HepG2 (cell line): ENCODE measurements at regions not wholly inside any gene's neighbourhood (a gene's known extent, or its start where the extent isn't known, plus 50 kb on each side); places are given as distances from the start of the nearest gene placed in this dataset.

ENCODE experiments used
- ATAC-seq: fragments of 200-7000 bp; cut with Tn5 transposase; 3 replicates; pipeline ENCODE4 v1.9.1; 2020; ENCODE audit warnings: mild to moderate bottlenecking, moderate library complexity
- BruUV-seq: library from RNA; stranded (reverse); fragments of 400-500 nt; replicated peaks from 2 replicates; lab custom pipeline; 2021; lab: Mats Ljungman, UMichigan
- CTCF ChIA-PET: fragments of 300-600 bp; formaldehyde crosslinking; extraction: SDS; loops from one replicate; lab custom pipeline; 2021; ENCODE audit warnings: low total read pairs, inconsistent platforms, low intra/inter-chr PET ratio; lab: Yijun Ruan, JAX
- POLR2A ChIA-PET: fragments of 350-600 bp; sonication (Branson Sonifier 250); formaldehyde crosslinking; loops from one replicate; lab custom pipeline; 2020; ENCODE audit warnings: antibody characterized with exemption, inconsistent platforms; lab: Yijun Ruan, JAX
- DNase-seq: peaks from one replicate; pipeline ENCODE4 v3.0.0-alpha.2; 2015; ENCODE audit warnings: low spot score
- FAIRE-seq: peaks from 3 replicates; lab custom pipeline; 2011; peaks lifted over from hg19 to GRCh38; lab: Jason Lieb, UNC
- H2AFZ ChIP-seq: one replicate; pipeline ENCODE4 v1.6.1; 2011; ENCODE audit warnings: low read length, inconsistent platforms
- H3K27ac ChIP-seq: fragments of 300-600 bp; 3 replicates; pipeline ENCODE4 v1.8.0; 2011; ENCODE audit warnings: mixed run types, mild to moderate bottlenecking, mixed read lengths, low read length, inconsistent platforms; ENCODE audit not compliant: insufficient read depth; ENCODE audit errors: extremely low read length
- H3K27me3 ChIP-seq, 2 experiments: fragments of 200-600 bp in 1 of 2; 2 replicates in 1 of 2; 3 replicates in 1 of 2; pipeline versions ENCODE4 v1.6.0 to v1.8.0; 2011; ENCODE audit warnings: low read length in 2 of 2, mild to moderate bottlenecking in 2 of 2, moderate library complexity in 2 of 2, inconsistent platforms in 1 of 2; ENCODE audit not compliant: insufficient read depth in 2 of 2, control insufficient read depth in 1 of 2
- H3K36me3 ChIP-seq, 2 experiments: fragments of 200-600 bp in 1 of 2; replicated peaks in 1 of 2; 2 replicates in 1 of 2; 3 replicates in 1 of 2; pipeline versions ENCODE4 v1.5.1 to v1.8.0; 2011; ENCODE audit warnings: low read length in 2 of 2, inconsistent platforms in 1 of 2; ENCODE audit not compliant: insufficient read depth in 2 of 2, control insufficient read depth in 1 of 2
- H3K4me1 ChIP-seq: 2 replicates; pipeline ENCODE4 v1.5.1; 2012; ENCODE audit warnings: low read length, inconsistent platforms; ENCODE audit not compliant: insufficient read depth
- H3K4me2 ChIP-seq: 2 replicates; pipeline ENCODE4 v1.6.0; 2011; ENCODE audit warnings: low read depth, low read length, inconsistent platforms
- H3K4me3 ChIP-seq, 3 experiments: fragments of 200-600 bp in 1 of 3; sonication (generic), shearing (Covaris generic) in 1 of 3; replicated peaks in 1 of 3; 2 replicates each; pipeline ENCODE4 v1.5.1; 2011 to 2016; ENCODE audit warnings: low read length in 3 of 3, inconsistent platforms in 2 of 3, low read depth in 2 of 3, mild to moderate bottlenecking in 2 of 3, control low read depth in 1 of 3, mixed read lengths in 1 of 3; ENCODE audit not compliant: insufficient read depth in 1 of 3
- H3K79me2 ChIP-seq: one replicate; pipeline ENCODE4 v1.6.1; 2011; ENCODE audit warnings: low read length, inconsistent platforms; ENCODE audit not compliant: insufficient read depth
- H3K9ac ChIP-seq: 2 replicates; pipeline ENCODE4 v1.6.0; 2011; ENCODE audit warnings: mild to moderate bottlenecking, low read depth, low read length, inconsistent platforms; ENCODE audit not compliant: insufficient read depth
- H3K9me3 ChIP-seq: 2 replicates; pipeline ENCODE4 v1.5.1; 2012; ENCODE audit warnings: mild to moderate bottlenecking, low read length
- H4K20me1 ChIP-seq: 2 replicates; pipeline ENCODE4 v1.6.0; 2011; ENCODE audit warnings: inconsistent platforms, mild to moderate bottlenecking, low read length, moderate library complexity; ENCODE audit not compliant: insufficient read depth
- ARHGAP35 ChIP-seq: sonication (generic); formaldehyde crosslinking; IDR thresholded peaks from 2 replicates; pipeline ENCODE4 v1.9.0; 2022; ENCODE audit warnings: mild to moderate bottlenecking, inconsistent platforms, moderate library complexity, missing genetic modification reagents, borderline replicate concordance
- FOXJ3 ChIP-seq: sonication (generic); formaldehyde crosslinking; IDR thresholded peaks from 2 replicates; pipeline ENCODE4 v1.4.0; 2020; ENCODE audit warnings: missing genetic modification reagents, mild to moderate bottlenecking, borderline replicate concordance
- MED1 ChIP-seq: sonication (generic); formaldehyde crosslinking; IDR thresholded peaks from 2 replicates; pipeline ENCODE4 v1.4.0; 2020; ENCODE audit warnings: missing genetic modification reagents
- MEF2D ChIP-seq: sonication (generic); formaldehyde crosslinking; IDR thresholded peaks from 2 replicates; pipeline ENCODE4 v1.5.1; 2020; ENCODE audit warnings: mild to moderate bottlenecking, missing genetic modification reagents
- REPIN1 ChIP-seq: sonication (generic); formaldehyde crosslinking; IDR thresholded peaks from 2 replicates; pipeline ENCODE4 v1.8.0; 2022; ENCODE audit warnings: missing genetic modification reagents, low read depth, mild to moderate bottlenecking, borderline replicate concordance
- TBP ChIP-seq: sonication (generic); formaldehyde crosslinking; IDR thresholded peaks from 2 replicates; pipeline ENCODE4 v1.5.0; 2020; ENCODE audit warnings: missing genetic modification reagents
- WGBS: methylation state at CpG from one replicate; pipeline ENCODE4 v1.1.6; 2017; ENCODE audit warnings: low lambda C conversion rate; 5-methylcytosine and 5-hydroxymethylcytosine counted together
- in situ Hi-C: cut with HindIII; loops from 2 replicates; pipeline ENCODE4 v1.10.0; 2017; ENCODE audit warnings: low pct_unique_long_range_greater_than_20kb; ENCODE audit not compliant: extremely low pct_ligation_motif_present
- intact Hi-C: fragments of 100-400 bp; cut with micrococcal nuclease; formaldehyde crosslinking; loops from one replicate; pipeline ENCODE4 v1.10.0; 2022; ENCODE audit not compliant: unreplicated experiment
- TF ChIP-seq, protein P1 (sequence below): sonication (generic); formaldehyde crosslinking; IDR thresholded peaks from 2 replicates; pipeline ENCODE4 v1.8.0; 2022; ENCODE audit warnings: missing genetic modification reagents, mild to moderate bottlenecking, borderline replicate concordance

- Histone ChIP-seq H3K27me3 (no peaks in the 10 kb centered on the region), H3K9ac (no peak overlapping the region), H3K4me1 (no peaks in the 10 kb centered on the region), H3K36me3 (no peaks in the 10 kb centered on the region), H3K4me2 (no peak overlapping the region), H2AFZ (no peak overlapping the region), H3K9me3 (no peaks in the 10 kb centered on the region; the same call in 1 of the 2 replicates), H3K4me3 (no peak overlapping the region), H4K20me1 (no peaks in the 10 kb centered on the region), H3K27ac (no peak overlapping the region), H3K79me2 (no peaks in the 10 kb centered on the region)
- ATAC-seq (no peak), FAIRE-seq (no peak), DNase-seq (no peak)
- intact Hi-C loops (no loop called here), in situ Hi-C loops (no loop called here)
- ChIA-PET CTCF (no interaction called here), POLR2A (no interaction called here)
- no peak for TF ChIP-seq MED1
- no peak for TF ChIP-seq FOXJ3 (CRISPR knock-in tag)
- no peak for TF ChIP-seq REPIN1
- TF ChIP-seq TBP, result no peak
- no TSS peak for BruUV-seq
- 0% methylated on average over 2 of the region's 2 CpGs for WGBS
Measured at GRCh38 chr9:22528485-22528884, 81.9 kb downstream of the DMRTA1 start.

DNA sequence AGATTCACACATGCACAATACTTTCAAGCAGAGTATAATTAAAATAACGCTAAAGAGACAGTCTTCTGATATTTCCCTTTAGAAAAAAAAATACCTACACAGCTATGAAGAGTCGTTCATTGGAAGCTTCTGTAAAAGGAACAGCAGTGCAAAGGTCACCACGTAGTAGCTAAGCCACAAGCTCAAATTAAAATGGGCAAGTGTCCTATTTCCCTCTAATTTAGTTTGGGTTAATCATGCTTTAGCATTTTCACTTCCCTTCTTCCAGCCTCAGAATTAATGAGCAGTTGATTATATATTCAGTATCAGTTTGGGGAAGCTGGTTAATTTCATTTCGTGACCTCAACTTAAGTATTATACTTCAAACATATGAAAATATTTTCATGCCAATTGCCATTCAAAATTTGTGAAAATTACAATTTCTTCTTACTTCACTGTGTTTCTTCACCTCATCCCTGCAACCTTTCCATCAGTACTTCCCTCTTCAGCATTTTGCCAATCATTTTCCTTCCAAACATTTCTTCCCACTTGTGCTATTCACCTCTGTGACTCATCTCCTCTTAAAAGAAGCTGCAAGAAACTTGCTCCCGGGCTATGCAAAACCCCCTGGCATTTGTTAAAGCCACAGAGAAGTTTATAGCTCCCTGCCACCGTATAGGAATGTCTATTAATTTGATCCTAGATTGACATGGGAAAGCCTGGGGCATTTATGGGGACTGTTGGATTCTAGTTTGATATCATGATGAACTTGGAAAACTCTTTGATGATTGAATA, 83.0 kb downstream of the DMRTA1 start:
- intact Hi-C loops (no loop called here), in situ Hi-C loops (no loop called here)
- no peak overlapping the region for H3K4me3 ChIP-seq
- H2AFZ ChIP-seq, result peak overlapping the region; percentile 63
- no peaks in the 10 kb centered on the region for H3K36me3 ChIP-seq
- no peak for FAIRE-seq
- BruUV-seq, result no TSS peak
- TF ChIP-seq ARHGAP35 (CRISPR knock-in tag) (no peak), MEF2D (CRISPR knock-in tag) (no peak)
- TF ChIP-seq, protein P1, sequence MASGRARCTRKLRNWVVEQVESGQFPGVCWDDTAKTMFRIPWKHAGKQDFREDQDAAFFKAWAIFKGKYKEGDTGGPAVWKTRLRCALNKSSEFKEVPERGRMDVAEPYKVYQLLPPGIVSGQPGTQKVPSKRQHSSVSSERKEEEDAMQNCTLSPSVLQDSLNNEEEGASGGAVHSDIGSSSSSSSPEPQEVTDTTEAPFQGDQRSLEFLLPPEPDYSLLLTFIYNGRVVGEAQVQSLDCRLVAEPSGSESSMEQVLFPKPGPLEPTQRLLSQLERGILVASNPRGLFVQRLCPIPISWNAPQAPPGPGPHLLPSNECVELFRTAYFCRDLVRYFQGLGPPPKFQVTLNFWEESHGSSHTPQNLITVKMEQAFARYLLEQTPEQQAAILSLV, result no peak
- no peak for DNase-seq
- H3K9ac ChIP-seq, result no peak overlapping the region
- no peaks in the 10 kb centered on the region for H3K27me3 ChIP-seq
- ChIA-PET CTCF (no interaction called here), POLR2A (no interaction called here)
- H3K4me2 ChIP-seq, result no peak overlapping the region
- H4K20me1 ChIP-seq, result no peaks in the 10 kb centered on the region
- no peaks in the 10 kb centered on the region for H3K79me2 ChIP-seq
- WGBS, result under 1% methylated on average over 6 of the region's 6 CpGs
- no peaks in the 10 kb centered on the region; the same call in 1 of the 2 replicates for H3K9me3 ChIP-seq
- ATAC-seq, result no peak
- no peaks in the 10 kb centered on the region for H3K4me1 ChIP-seq
- no peak overlapping the region for H3K27ac ChIP-seq
